G401 (cell line): ENCODE measurements at regions not wholly inside any gene's neighbourhood (a gene's known extent, or its start where the extent isn't known, plus 50 kb on each side); places are given as distances from the start of the nearest gene placed in this dataset.
A peak's percentile ranks its signal among the peaks of the same experiment; 100 is the strongest.

Experiments used
- DNase-seq: peaks from one replicate; pipeline ENCODE4 v3.0.0-alpha.2; 2015; ENCODE audit warnings: low spot score
- in situ Hi-C: cut with HindIII; loops from 2 replicates; pipeline ENCODE4 v1.10.0; 2016; ENCODE audit warnings: low sequenced_read_pairs, mixed read lengths

- in situ Hi-C loops: no loop called here
- no peak for DNase-seq
These were observed 181.3 kb downstream of the TMX3 start for GRCh38 chr18:68533641-68534040.

- in situ Hi-C loops: no loop called here
- peak; percentile 37 for DNase-seq
These were observed 182.5 kb downstream of the TMX3 start for GRCh38 chr18:68532328-68532885.

- in situ Hi-C loops: no loop called here
These were observed 189.8 kb downstream of the TMX3 start for GRCh38 chr18:68525091-68525490.

GRCh38 chr18:68520406-68521075, 194.4 kb downstream of the TMX3 start:
- in situ Hi-C loops: no loop called here

More at GRCh38 chr18:68525091-68525490, 189.8 kb downstream of the TMX3 start:
- DNase-seq: no peak

GRCh38 chr18:68519336-68519735, 195.6 kb downstream of the TMX3 start:
- in situ Hi-C loops: no loop called here
- no peak for DNase-seq

More at GRCh38 chr18:68520406-68521075, 194.4 kb downstream of the TMX3 start:
- DNase-seq: no peak

GRCh38 chr18:68509902-68510301, 205.0 kb downstream of the TMX3 start:
- in situ Hi-C loops: no loop called here
- DNase-seq: peak; percentile 57

- in situ Hi-C loops: no loop called here
- DNase-seq: peak; percentile 10
These were observed 207.1 kb downstream of the TMX3 start for GRCh38 chr18:68507781-68508180.

- in situ Hi-C loops: no loop called here
- DNase-seq: no peak
These were observed 209.7 kb downstream of the TMX3 start for GRCh38 chr18:68505178-68505574.

GRCh38 chr18:68504441-68505177, 210.3 kb downstream of the TMX3 start:
- in situ Hi-C loops: no loop called here
- no peak for DNase-seq

GRCh38 chr18:68500556-68500955, 214.4 kb downstream of the TMX3 start:
- in situ Hi-C loops: no loop called here
- no peak for DNase-seq

- in situ Hi-C loops: no loop called here
- DNase-seq: no peak
These were observed 215.8 kb downstream of the TMX3 start for GRCh38 chr18:68499141-68499540.

- DNase-seq: no peak
- in situ Hi-C loops: no loop called here
These were observed 216.3 kb downstream of the TMX3 start for GRCh38 chr18:68498636-68499035.

GRCh38 chr18:68498185-68498584, 216.7 kb downstream of the TMX3 start:
- DNase-seq: peak; percentile 15
- in situ Hi-C loops: no loop called here

GRCh38 chr18:68494802-68495581, 219.9 kb downstream of the TMX3 start:
- DNase-seq: no peak
- in situ Hi-C loops: no loop called here

- DNase-seq: peak; percentile 47
- in situ Hi-C loops: no loop called here
These were observed 225.7 kb downstream of the TMX3 start for GRCh38 chr18:68489013-68489792.

- in situ Hi-C loops: no loop called here
- no peak for DNase-seq
These were observed 230.7 kb downstream of the TMX3 start for GRCh38 chr18:68484241-68484640.

GRCh38 chr18:68482815-68483214, 232.1 kb downstream of the TMX3 start:
- in situ Hi-C loops: no loop called here
- no peak for DNase-seq

- in situ Hi-C loops: no loop called here
- DNase-seq: no peak
These were observed 234.7 kb downstream of the TMX3 start for GRCh38 chr18:68480196-68480595.

GRCh38 chr18:68478246-68478645, 236.7 kb downstream of the TMX3 start:
- no peak for DNase-seq
- in situ Hi-C loops: no loop called here
